ENCODE measurements at regions not wholly inside any gene's neighbourhood (a gene's known extent, or its start where the extent isn't known, plus 50 kb on each side); places are given as distances from the start of the nearest gene placed in this dataset.

- H3K4me3 ChIP-seq (ENCODE audit: low read length) = no peak overlapping the region
- WGBS = 91% methylated on average over 3 of the region's 3 CpGs
- no peak overlapping the region for H3K9ac ChIP-seq (ENCODE audit: low read depth, low read length)
- no peaks in the 10 kb centered on the region for H3K36me3 ChIP-seq (ENCODE audit: insufficient read depth, low read length)
- H3K9me3 ChIP-seq (ENCODE audit: insufficient read depth, low read depth, low read length) = no peaks in the 10 kb centered on the region
- no peaks in the 10 kb centered on the region for H3K27me3 ChIP-seq (ENCODE audit: insufficient read depth, low read length)
- no peaks in the 10 kb centered on the region for H3K4me1 ChIP-seq (ENCODE audit: insufficient read depth, low read length)
- no peak overlapping the region for H3K27ac ChIP-seq (ENCODE audit: low read depth, low read length)
Observed at GRCh38 chrX:98057176-98057575, 1173.5 kb downstream of the RPA4 start.

DNA sequence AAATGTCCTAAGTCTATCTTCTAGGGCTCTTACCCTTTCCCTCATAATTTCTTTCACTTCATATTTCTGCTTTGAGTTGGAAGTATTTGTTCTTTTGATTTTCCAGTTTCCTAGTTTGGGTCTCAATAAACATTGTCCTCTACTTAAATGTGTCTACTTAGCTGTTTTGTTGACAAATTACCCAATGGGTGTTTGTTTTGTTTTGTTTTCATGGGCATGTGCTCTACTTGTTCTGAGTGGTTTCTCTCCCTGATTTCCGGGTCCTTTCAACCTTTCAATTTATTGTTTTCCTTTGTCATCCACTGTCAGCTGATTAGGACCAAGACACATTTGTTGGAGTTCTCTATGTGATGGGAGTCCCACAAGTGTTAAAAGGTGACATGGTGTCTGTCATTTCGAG lies 1181.4 kb downstream of the RPA4 start:
- WGBS = 90% methylated on average over 1 of the region's 2 CpGs
- no peaks in the 10 kb centered on the region for H3K27me3 ChIP-seq (ENCODE audit: insufficient read depth, low read length)

GRCh38 chrX:98067611-98068010 lies 1183.9 kb downstream of the RPA4 start:
- Histone ChIP-seq H3K27me3 (ENCODE audit: insufficient read depth, low read length) (no peaks in the 10 kb centered on the region), H3K27ac (ENCODE audit: low read depth, low read length) (no peak overlapping the region), H3K9ac (ENCODE audit: low read depth, low read length) (no peak overlapping the region), H3K36me3 (ENCODE audit: insufficient read depth, low read length) (no peaks in the 10 kb centered on the region), H3K9me3 (ENCODE audit: insufficient read depth, low read depth, low read length) (no peaks in the 10 kb centered on the region), H3K4me1 (ENCODE audit: insufficient read depth, low read length) (peaks cover 20% of the 10 kb centered on the region), H3K4me3 (ENCODE audit: low read length) (no peak overlapping the region)
- WGBS = 44% methylated on average over 2 of the region's 3 CpGs

More for the DNA sequence above, 1181.4 kb downstream of the RPA4 start:
- H3K4me1 ChIP-seq (ENCODE audit: insufficient read depth, low read length) = peaks cover 14% of the 10 kb centered on the region
- H3K4me3 ChIP-seq (ENCODE audit: low read length) = no peak overlapping the region
- H3K27ac ChIP-seq (ENCODE audit: low read depth, low read length) = no peak overlapping the region
- no peaks in the 10 kb centered on the region for H3K36me3 ChIP-seq (ENCODE audit: insufficient read depth, low read length)
- no peaks in the 10 kb centered on the region for H3K9me3 ChIP-seq (ENCODE audit: insufficient read depth, low read depth, low read length)
- no peak overlapping the region for H3K9ac ChIP-seq (ENCODE audit: low read depth, low read length)

DNA sequence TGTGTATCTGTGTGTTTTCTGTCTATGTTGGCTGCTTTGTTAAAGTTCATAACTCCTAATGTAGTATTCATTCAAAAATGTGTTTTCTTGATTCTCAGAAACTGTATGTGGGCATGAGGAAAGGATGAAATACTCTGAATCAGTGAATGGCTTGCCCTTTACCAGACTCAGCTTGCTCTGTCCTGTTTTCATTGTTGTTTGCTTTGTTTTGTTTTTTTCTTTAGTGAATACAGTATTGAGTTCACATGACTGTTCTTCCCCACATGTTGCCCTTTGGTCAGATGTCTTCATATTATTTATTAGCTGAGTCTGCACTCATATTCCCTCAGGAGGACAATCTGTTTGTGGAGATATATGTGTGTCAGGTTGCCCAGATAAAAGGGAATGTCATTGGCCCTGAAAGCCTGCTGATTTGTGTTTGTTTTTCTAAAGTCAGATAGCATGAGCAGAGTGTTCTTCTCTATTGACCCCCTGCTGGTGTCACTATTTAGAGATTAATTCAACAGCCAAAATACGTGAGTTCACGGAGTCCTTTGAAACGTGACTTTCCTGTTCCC lies 1184.4 kb downstream of the RPA4 start:
- Histone ChIP-seq H3K27ac (ENCODE audit: low read depth, low read length) (no peak overlapping the region), H3K9ac (ENCODE audit: low read depth, low read length) (no peak overlapping the region), H3K9me3 (ENCODE audit: insufficient read depth, low read depth, low read length) (no peaks in the 10 kb centered on the region), H3K4me1 (ENCODE audit: insufficient read depth, low read length) (peaks cover 20% of the 10 kb centered on the region), H3K27me3 (ENCODE audit: insufficient read depth, low read length) (no peaks in the 10 kb centered on the region), H3K4me3 (ENCODE audit: low read length) (no peak overlapping the region), H3K36me3 (ENCODE audit: insufficient read depth, low read length) (no peaks in the 10 kb centered on the region)
- no CpG with 5 or more reads among the region's 3 CpGs for WGBS

GRCh38 chrX:98071331-98071730 lies 1187.6 kb downstream of the RPA4 start:
- WGBS = 65% methylated on average over 2 of the region's 2 CpGs
- Histone ChIP-seq H3K36me3 (ENCODE audit: insufficient read depth, low read length) (no peaks in the 10 kb centered on the region), H3K4me1 (ENCODE audit: insufficient read depth, low read length) (peaks cover 20% of the 10 kb centered on the region), H3K27me3 (ENCODE audit: insufficient read depth, low read length) (no peaks in the 10 kb centered on the region), H3K9ac (ENCODE audit: low read depth, low read length) (no peak overlapping the region), H3K4me3 (ENCODE audit: low read length) (no peak overlapping the region), H3K27ac (ENCODE audit: low read depth, low read length) (no peak overlapping the region), H3K9me3 (ENCODE audit: insufficient read depth, low read depth, low read length) (no peaks in the 10 kb centered on the region)

GRCh38 chrX:98077440-98077839 lies 1193.7 kb downstream of the RPA4 start:
- Histone ChIP-seq H3K9me3 (ENCODE audit: insufficient read depth, low read depth, low read length) (no peaks in the 10 kb centered on the region), H3K27me3 (ENCODE audit: insufficient read depth, low read length) (no peaks in the 10 kb centered on the region), H3K4me3 (ENCODE audit: low read length) (no peak overlapping the region), H3K27ac (ENCODE audit: low read depth, low read length) (no peak overlapping the region), H3K4me1 (ENCODE audit: insufficient read depth, low read length) (no peaks in the 10 kb centered on the region), H3K36me3 (ENCODE audit: insufficient read depth, low read length) (no peaks in the 10 kb centered on the region), H3K9ac (ENCODE audit: low read depth, low read length) (no peak overlapping the region)
- WGBS = 100% methylated on average over 4 of the region's 5 CpGs

DNA sequence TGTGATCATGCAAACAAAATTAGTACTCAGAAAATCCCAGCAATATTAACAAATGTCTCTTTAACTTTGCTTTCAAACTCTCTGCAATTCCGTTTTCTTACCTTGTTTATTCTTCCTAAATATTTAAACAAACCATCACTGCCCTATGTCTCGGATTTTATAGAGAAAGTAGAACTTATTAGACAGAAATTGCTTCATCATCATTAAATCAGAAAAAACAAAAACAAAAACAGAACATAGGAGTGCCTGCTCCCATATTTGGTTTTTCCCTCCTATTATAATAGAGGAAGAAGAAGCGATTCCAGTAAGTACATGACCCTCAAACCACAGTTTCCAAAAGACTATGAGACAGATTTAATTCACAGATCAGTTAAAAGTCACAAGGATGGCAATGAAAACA lies 1228.0 kb downstream of the RPA4 start:
- H3K27ac ChIP-seq (ENCODE audit: low read depth, low read length) = no peak overlapping the region
- no peaks in the 10 kb centered on the region for H3K36me3 ChIP-seq (ENCODE audit: insufficient read depth, low read length)
- 93% methylated on average over 1 of the region's 3 CpGs for WGBS
- H3K4me1 ChIP-seq (ENCODE audit: insufficient read depth, low read length) = peaks cover 11% of the 10 kb centered on the region
- no peaks in the 10 kb centered on the region for H3K27me3 ChIP-seq (ENCODE audit: insufficient read depth, low read length)
- H3K4me3 ChIP-seq (ENCODE audit: low read length) = no peak overlapping the region
- H3K9me3 ChIP-seq (ENCODE audit: insufficient read depth, low read depth, low read length) = no peaks in the 10 kb centered on the region
- no peak overlapping the region for H3K9ac ChIP-seq (ENCODE audit: low read depth, low read length)

DNA sequence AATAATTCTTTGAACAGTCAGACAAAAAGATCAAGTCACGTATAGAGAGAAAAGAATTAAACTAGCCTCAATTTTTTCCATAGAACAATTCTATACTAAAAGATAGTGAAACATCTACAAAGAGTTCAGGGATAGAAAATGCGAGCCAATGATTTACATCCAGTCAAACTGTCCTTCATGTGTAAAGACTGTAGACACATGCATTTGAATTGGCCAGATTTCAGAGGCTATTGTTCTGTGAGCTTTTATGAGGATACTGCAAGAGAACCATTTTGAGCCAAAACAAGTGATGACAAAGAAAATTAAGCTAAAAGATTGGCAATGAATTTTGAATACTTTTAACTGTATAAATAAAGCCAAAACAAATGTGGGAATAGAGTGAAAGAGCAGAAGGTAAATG lies 1230.3 kb downstream of the RPA4 start:
- H3K36me3 ChIP-seq (ENCODE audit: insufficient read depth, low read length) = no peaks in the 10 kb centered on the region
- no peak overlapping the region for H3K9ac ChIP-seq (ENCODE audit: low read depth, low read length)
- H3K27ac ChIP-seq (ENCODE audit: low read depth, low read length) = no peak overlapping the region
- H3K4me3 ChIP-seq (ENCODE audit: low read length) = no peak overlapping the region
- H3K9me3 ChIP-seq (ENCODE audit: insufficient read depth, low read depth, low read length) = no peaks in the 10 kb centered on the region
- 83% methylated on average over 1 of the region's 2 CpGs for WGBS
- H3K4me1 ChIP-seq (ENCODE audit: insufficient read depth, low read length) = no peaks in the 10 kb centered on the region
- no peaks in the 10 kb centered on the region for H3K27me3 ChIP-seq (ENCODE audit: insufficient read depth, low read length)

GRCh38 chrX:98141466-98141865 lies 1257.8 kb downstream of the RPA4 start:
- Histone ChIP-seq H3K9ac (ENCODE audit: low read depth, low read length) (no peak overlapping the region), H3K4me3 (ENCODE audit: low read length) (no peak overlapping the region), H3K9me3 (ENCODE audit: insufficient read depth, low read depth, low read length) (no peaks in the 10 kb centered on the region), H3K4me1 (ENCODE audit: insufficient read depth, low read length) (peaks cover 21% of the 10 kb centered on the region), H3K27me3 (ENCODE audit: insufficient read depth, low read length) (no peaks in the 10 kb centered on the region), H3K36me3 (ENCODE audit: insufficient read depth, low read length) (no peaks in the 10 kb centered on the region), H3K27ac (ENCODE audit: low read depth, low read length) (peak overlapping the region; percentile 74)
- WGBS = no CpG with 5 or more reads among the region's 1 CpG

GRCh38 chrX:98191003-98191402 lies 1307.3 kb downstream of the RPA4 start:
- Histone ChIP-seq H3K27me3 (ENCODE audit: insufficient read depth, low read length) (no peaks in the 10 kb centered on the region), H3K4me3 (ENCODE audit: low read length) (no peak overlapping the region), H3K27ac (ENCODE audit: low read depth, low read length) (no peak overlapping the region), H3K9me3 (ENCODE audit: insufficient read depth, low read depth, low read length) (no peaks in the 10 kb centered on the region), H3K9ac (ENCODE audit: low read depth, low read length) (no peak overlapping the region), H3K4me1 (ENCODE audit: insufficient read depth, low read length) (no peaks in the 10 kb centered on the region), H3K36me3 (ENCODE audit: insufficient read depth, low read length) (no peaks in the 10 kb centered on the region)
- no CpG with 5 or more reads among the region's 1 CpG for WGBS

GRCh38 chrX:98194036-98194435 lies 1310.3 kb downstream of the RPA4 start:
- Histone ChIP-seq H3K9me3 (ENCODE audit: insufficient read depth, low read depth, low read length) (no peaks in the 10 kb centered on the region), H3K4me3 (ENCODE audit: low read length) (no peak overlapping the region), H3K9ac (ENCODE audit: low read depth, low read length) (no peak overlapping the region), H3K27me3 (ENCODE audit: insufficient read depth, low read length) (no peaks in the 10 kb centered on the region), H3K27ac (ENCODE audit: low read depth, low read length) (no peak overlapping the region), H3K4me1 (ENCODE audit: insufficient read depth, low read length) (no peaks in the 10 kb centered on the region), H3K36me3 (ENCODE audit: insufficient read depth, low read length) (no peaks in the 10 kb centered on the region)
- 80% methylated on average over 1 of the region's 2 CpGs for WGBS

DNA sequence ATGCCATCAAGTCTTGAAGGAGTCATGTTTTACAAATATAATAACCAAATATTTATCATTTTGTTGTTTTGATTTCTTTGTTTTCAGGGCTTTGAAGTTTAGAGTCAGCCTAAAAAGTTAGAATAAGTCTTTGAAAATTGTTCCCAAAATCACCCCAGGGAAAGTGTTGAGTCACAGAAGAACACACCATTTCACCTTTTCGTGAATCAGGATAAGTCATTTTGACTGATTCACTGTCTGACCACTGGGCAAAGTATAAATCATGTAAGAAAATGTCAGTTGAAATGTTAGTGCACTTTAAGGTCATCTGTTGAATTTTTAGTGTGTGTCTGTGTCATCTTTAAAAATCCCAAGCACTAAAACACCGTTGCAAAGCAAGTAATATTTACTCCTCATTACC lies 1320.1 kb downstream of the RPA4 start:
- no peak overlapping the region for H3K9ac ChIP-seq (ENCODE audit: low read depth, low read length)
- no peak overlapping the region for H3K27ac ChIP-seq (ENCODE audit: low read depth, low read length)
- no peaks in the 10 kb centered on the region for H3K9me3 ChIP-seq (ENCODE audit: insufficient read depth, low read depth, low read length)
- no peaks in the 10 kb centered on the region for H3K27me3 ChIP-seq (ENCODE audit: insufficient read depth, low read length)
- H3K36me3 ChIP-seq (ENCODE audit: insufficient read depth, low read length) = no peaks in the 10 kb centered on the region
- no peak overlapping the region for H3K4me3 ChIP-seq (ENCODE audit: low read length)
- 89% methylated on average over 1 of the region's 2 CpGs for WGBS
- H3K4me1 ChIP-seq (ENCODE audit: insufficient read depth, low read length) = no peaks in the 10 kb centered on the region
